C4-2B (cell line): ENCODE measurements at regions not wholly inside any gene's neighbourhood (a gene's known extent, or its start where the extent isn't known, plus 50 kb on each side); places are given as distances from the start of the nearest gene placed in this dataset.

Experiments
- CTCF ChIP-seq: fragments of 450-650 bp; conservative IDR thresholded peaks from 2 replicates; pipeline ENCODE4 v1.5.1; 2017; ENCODE audit warnings: mild to moderate bottlenecking
- ZFX ChIP-seq: fragments of 450-650 bp; IDR thresholded peaks from 2 replicates; pipeline ENCODE4 v1.6.1; 2017

- TF ChIP-seq CTCF = no peak
- TF ChIP-seq ZFX = no peak
These were observed 249.9 kb upstream of the GRIA3 start for GRCh38 chrX:122934131-122934530.
